Ovary (tissue), 7 donors: ENCODE measurements at regions not wholly inside any gene's neighbourhood (a gene's known extent, or its start where the extent isn't known, plus 50 kb on each side); places are given as distances from the start of the nearest gene placed in this dataset.

Experiments used
- DNase-seq, 5 donors: peaks; one replicate each; pipeline ENCODE4 v3.0.0-alpha.2; 2019 to 2020
- H3K27ac ChIP-seq, 2 donors: fragments of 200-600 bp; one replicate each; pipeline versions ENCODE4 v1.5.1 to v1.8.0; 2019 to 2022
- H3K27me3 ChIP-seq: fragments of 200-600 bp; one replicate; pipeline ENCODE4 v1.8.0; 2022
- H3K36me3 ChIP-seq: fragments of 200-600 bp; sonication (generic); one replicate; pipeline ENCODE4 v1.5.1; 2019
- H3K4me1 ChIP-seq: one replicate; pipeline ENCODE4 v1.8.1; 2013; ENCODE audit warnings: mild to moderate bottlenecking, moderate library complexity; ENCODE audit not compliant: insufficient read depth
- H3K4me3 ChIP-seq: fragments of 200-600 bp; sonication (generic); one replicate; pipeline ENCODE4 v1.5.1; 2017
- H3K9me3 ChIP-seq, 2 donors: fragments of 200-600 bp in 1 of 2; sonication (generic) in 1 of 2; one replicate each; pipeline versions ENCODE4 v1.5.1 to v1.8.1; 2013 to 2019; ENCODE audit warnings: mild to moderate bottlenecking in 1 of 2, moderate library complexity in 1 of 2
- EP300 ChIP-seq: sonication (generic); formaldehyde crosslinking; IDR thresholded peaks from one replicate; pipeline ENCODE4 v1.6.1; 2017; ENCODE audit warnings: antibody characterized with exemption
- POLR2A ChIP-seq: fragments of 450-650 bp; IDR thresholded peaks from one replicate; pipeline ENCODE4 v1.6.1; 2017; ENCODE audit warnings: antibody characterized with exemption, mild to moderate bottlenecking, moderate library complexity
- WGBS, 3 donors: extraction: QIAGEN DNeasy Blood & Tissue Kit in 1 of 3; methylation state at CpG; one replicate each; pipeline versions ENCODE4 v1.1.5 to v1.1.7; 2013 to 2017; 5-methylcytosine and 5-hydroxymethylcytosine counted together
- intact Hi-C, 4 donors: fragments of 100-400 bp; cut with DNase I; formaldehyde crosslinking; loops; one replicate each; pipeline versions ENCODE4 v1.11.0 to v1.15.1; 2022 to 2023
- TF ChIP-seq, protein P1 (sequence below), 3 donors: fragments of 450-650 bp in 2 of 3; fragments of 200-600 bp in 1 of 3; IDR thresholded peaks; one replicate each; pipeline versions ENCODE4 v1.5.1 to v1.8.0; 2016 to 2022; ENCODE audit warnings: antibody characterized with exemption in 3 of 3, mild to moderate bottlenecking in 1 of 3
- donor health status: DM: no; HTN: no; CAD: no; lungs with moderate emphysema.
- donor health status: DM: no; HTN: no; CAD: no.
- donor health status: Bipolar disorder and iron deficiency.
- donor health status: DM: no; HTN: no; CAD: no.
- donor health status: DM: yes; HTN: yes; CAD: no.

GRCh38 chr15:79209690-79210089 is 72.8 kb upstream of the ANKRD34C start:
- Histone ChIP-seq H3K27me3 (no peaks in the 10 kb centered on the region), H3K27ac (no peak overlapping the region), H3K4me1 (no peaks in the 10 kb centered on the region), H3K36me3 (no peaks in the 10 kb centered on the region), H3K9me3 (no peaks in the 10 kb centered on the region), H3K4me3 (no peak overlapping the region)
- intact Hi-C loops = no loop called here
- 3 to 6% (median 5%) methylated on average over 17 of the region's 17 CpGs for WGBS, 3 donors
- DNase-seq = no peak
- TF ChIP-seq, protein P1, sequence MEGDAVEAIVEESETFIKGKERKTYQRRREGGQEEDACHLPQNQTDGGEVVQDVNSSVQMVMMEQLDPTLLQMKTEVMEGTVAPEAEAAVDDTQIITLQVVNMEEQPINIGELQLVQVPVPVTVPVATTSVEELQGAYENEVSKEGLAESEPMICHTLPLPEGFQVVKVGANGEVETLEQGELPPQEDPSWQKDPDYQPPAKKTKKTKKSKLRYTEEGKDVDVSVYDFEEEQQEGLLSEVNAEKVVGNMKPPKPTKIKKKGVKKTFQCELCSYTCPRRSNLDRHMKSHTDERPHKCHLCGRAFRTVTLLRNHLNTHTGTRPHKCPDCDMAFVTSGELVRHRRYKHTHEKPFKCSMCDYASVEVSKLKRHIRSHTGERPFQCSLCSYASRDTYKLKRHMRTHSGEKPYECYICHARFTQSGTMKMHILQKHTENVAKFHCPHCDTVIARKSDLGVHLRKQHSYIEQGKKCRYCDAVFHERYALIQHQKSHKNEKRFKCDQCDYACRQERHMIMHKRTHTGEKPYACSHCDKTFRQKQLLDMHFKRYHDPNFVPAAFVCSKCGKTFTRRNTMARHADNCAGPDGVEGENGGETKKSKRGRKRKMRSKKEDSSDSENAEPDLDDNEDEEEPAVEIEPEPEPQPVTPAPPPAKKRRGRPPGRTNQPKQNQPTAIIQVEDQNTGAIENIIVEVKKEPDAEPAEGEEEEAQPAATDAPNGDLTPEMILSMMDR (IDR thresholded peaks at IDR 0.05) = no peak
- TF ChIP-seq EP300 (no peak), POLR2A (no peak)

GRCh38 chr15:79209116-79209515 is 73.4 kb upstream of the ANKRD34C start:
- no peaks in the 10 kb centered on the region for H3K36me3 ChIP-seq
- intact Hi-C loops = no loop called here
- no peaks in the 10 kb centered on the region for H3K27me3 ChIP-seq
- H3K4me1 ChIP-seq = no peaks in the 10 kb centered on the region
- TF ChIP-seq, protein P1 (IDR thresholded peaks at IDR 0.05) = no peak
- TF ChIP-seq POLR2A (no peak), EP300 (no peak)
- 54 to 67% (median 62%) methylated on average over 7 of the region's 7 CpGs for WGBS, 3 donors
- no peaks in the 10 kb centered on the region for H3K9me3 ChIP-seq
- no peak overlapping the region for H3K27ac ChIP-seq
- no peak for DNase-seq
- no peak overlapping the region for H3K4me3 ChIP-seq

GRCh38 chr15:79208179-79208578 is 74.3 kb upstream of the ANKRD34C start:
- Histone ChIP-seq H3K27ac (no peak overlapping the region), H3K4me3 (no peak overlapping the region), H3K4me1 (no peaks in the 10 kb centered on the region), H3K9me3 (no peaks in the 10 kb centered on the region), H3K36me3 (no peaks in the 10 kb centered on the region), H3K27me3 (no peaks in the 10 kb centered on the region)
- WGBS, 3 donors = 40 to 62% (median 46%) methylated on average over 3 of the region's 3 CpGs
- intact Hi-C loops = no loop called here
- DNase-seq = no peak
- TF ChIP-seq POLR2A (no peak), EP300 (no peak)
- TF ChIP-seq, protein P1 (IDR thresholded peaks at IDR 0.05) = no peak

GRCh38 chr15:79206940-79207339 is 75.6 kb upstream of the ANKRD34C start:
- intact Hi-C loops = no loop called here
- H3K36me3 ChIP-seq = no peaks in the 10 kb centered on the region
- WGBS, 3 donors = 37 to 60% (median 39%) methylated on average over 2 of the region's 2 CpGs
- H3K4me1 ChIP-seq = no peaks in the 10 kb centered on the region
- no peaks in the 10 kb centered on the region for H3K27me3 ChIP-seq
- DNase-seq = no peak
- H3K9me3 ChIP-seq = no peaks in the 10 kb centered on the region
- TF ChIP-seq EP300 (no peak), POLR2A (no peak)
- TF ChIP-seq, protein P1 (IDR thresholded peaks at IDR 0.05) = no peak
- no peak overlapping the region for H3K4me3 ChIP-seq
- H3K27ac ChIP-seq = no peak overlapping the region
